ENCODE measurements at regions not wholly inside any gene's neighbourhood (a gene's known extent, or its start where the extent isn't known, plus 50 kb on each side); places are given as distances from the start of the nearest gene placed in this dataset.
"Not testable (repeated sequence)": the region's sequence is repeated elsewhere in the genome, so short reads cannot be mapped to it uniquely, and the experiment has no call there.

DNA sequence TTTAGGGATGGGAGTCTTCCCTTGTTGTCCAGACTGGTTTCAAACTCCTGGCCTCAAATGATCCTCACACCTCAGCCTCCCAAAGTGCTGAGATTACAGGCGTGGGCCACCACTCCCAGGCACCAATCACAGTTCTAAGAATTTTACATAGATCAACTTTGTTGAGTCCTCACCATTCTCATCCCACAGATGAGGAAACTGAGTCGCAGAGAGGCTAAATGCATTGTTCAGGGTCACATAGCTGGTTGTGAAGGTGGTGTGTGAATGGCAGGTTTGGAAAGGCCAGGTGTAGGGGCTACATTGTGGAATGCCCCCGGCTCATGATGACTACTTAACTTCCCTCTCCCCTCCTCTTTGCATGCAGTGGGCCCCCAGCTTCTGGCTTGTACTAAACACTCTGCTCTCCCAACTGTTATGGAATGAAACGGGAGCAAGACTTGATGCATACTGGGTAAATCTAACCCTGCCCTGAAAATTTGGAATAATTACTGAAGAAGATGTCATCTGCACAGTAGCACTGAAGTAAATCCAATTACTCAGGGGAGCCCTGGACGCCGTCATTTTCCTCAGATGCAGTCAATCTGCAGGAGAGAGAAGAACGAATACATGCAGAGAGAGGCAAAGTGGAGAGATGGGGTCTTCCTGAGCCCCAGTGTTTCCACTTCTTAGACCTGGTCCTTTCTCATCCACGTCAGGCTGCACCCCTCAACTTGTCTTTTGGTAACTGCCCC lies 102.3 kb upstream of the ZNF217 start:
- DNase-seq (ENCODE audit: low read depth in 2 of 2): no peak

DNA sequence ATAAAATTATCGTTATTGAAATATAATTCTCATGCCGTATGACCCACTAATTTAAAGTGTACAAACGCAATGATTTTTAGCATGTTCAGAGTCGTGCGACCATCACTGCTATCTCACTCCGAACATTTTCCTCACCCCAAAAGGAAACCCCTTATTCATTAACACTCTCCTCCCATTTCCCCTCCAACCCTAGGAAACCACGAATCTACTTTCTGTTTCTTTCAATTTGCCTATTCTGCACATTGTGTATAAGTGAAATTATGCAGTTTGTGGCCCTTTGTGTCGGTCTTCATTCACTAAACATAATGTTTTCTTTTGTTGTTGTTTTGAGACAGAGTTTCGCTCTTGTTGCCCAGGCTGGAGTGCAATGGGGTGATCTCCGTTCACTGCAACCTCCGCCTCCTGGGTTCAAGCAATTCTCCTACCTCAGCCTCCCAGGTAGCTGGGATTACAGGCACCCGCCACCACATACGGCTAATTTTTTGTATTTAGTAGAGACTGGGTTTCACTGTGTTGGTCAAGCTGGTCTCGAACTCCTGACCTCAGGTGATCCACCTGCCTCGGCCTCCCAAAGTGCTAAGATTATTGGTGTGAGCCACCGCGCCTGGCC lies 99.7 kb upstream of the ZNF217 start:
- DNase-seq (ENCODE audit: low read depth in 2 of 2): no peak

DNA sequence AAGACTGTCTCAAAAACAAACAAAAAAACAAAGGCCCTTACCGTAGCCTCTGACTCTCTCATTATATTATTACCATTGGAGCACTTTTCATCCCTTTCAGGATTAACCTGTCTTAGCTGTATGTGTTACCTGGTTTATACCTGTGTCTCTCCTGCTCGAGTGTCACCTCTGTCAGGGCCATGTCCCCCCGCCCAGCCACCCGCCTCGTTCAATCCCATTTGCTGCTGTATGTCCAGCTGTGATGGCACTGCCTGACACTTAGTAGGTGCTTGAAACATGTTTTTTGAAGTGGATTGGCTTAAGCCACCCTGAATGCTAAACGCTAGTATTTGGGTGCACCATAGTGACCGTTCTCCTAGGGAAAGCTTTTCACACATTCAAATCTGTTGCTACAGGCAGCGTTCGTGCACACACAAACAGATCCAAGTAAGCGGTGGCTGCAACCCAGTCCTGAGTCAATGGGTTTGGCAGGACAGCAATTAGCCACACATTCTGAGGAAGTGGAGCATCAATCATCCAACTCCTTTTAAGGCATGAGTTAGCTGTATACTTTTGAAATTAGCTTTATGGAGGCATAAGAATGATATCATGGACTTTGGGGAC lies 98.9 kb upstream of the ZNF217 start:
- no peak for DNase-seq (ENCODE audit: low read depth in 2 of 2)

DNA sequence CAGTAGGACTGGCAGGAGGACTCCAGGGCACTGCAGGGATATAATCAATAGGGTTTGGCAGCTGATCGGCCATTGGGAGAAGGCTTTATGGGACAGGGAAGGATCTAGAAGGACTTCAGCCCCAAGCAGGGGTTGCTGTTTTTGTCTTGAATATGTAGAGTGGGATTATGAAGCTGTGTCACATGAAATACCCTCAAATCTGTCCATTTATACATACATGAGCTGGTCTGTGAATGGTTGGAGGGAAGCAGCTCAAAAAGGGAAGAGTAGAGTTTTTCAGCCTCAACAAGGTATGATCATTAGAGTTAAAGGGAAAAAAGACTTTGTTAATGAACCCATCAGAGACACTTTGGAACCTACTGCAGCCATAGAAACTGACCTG lies 98.2 kb upstream of the ZNF217 start:
- DNase-seq (ENCODE audit: low read depth in 2 of 2): no peak

DNA sequence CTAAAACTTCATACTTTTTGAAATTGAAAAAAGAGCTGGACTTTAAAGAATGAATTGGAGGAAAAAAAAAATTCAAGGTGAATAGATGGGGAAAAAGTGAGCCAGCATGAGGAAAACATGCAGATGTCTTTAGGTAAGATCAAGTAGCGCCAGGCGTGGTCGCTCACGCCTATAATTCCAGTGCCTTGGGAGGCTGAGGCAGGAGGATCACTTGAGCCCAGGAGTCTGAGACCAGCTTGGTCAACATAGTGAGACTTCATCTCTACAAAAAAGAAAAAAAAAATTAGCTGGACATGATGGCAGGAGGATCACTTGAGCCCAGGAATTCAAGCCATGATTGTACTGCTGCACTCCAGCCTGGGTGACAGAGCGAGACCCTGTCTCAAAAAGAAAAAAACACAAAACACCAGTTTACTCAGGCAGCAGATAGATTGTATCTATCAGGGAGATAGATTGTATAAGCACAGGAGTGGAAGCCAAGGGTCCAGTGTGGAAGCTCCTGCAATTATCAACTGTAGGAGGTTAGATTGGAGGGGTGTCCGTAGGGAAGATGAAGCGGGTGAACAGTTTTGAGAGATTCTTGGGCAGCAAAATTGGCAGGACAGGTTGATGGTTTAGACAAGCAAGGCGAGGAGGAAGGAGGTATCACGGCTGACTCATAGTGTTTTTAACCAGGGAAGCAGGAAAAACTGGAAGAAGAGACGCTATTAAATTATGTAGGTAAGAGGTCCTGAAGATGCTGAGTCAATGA lies 97.6 kb upstream of the ZNF217 start:
- DNase-seq (ENCODE audit: low read depth in 2 of 2): no peak

DNA sequence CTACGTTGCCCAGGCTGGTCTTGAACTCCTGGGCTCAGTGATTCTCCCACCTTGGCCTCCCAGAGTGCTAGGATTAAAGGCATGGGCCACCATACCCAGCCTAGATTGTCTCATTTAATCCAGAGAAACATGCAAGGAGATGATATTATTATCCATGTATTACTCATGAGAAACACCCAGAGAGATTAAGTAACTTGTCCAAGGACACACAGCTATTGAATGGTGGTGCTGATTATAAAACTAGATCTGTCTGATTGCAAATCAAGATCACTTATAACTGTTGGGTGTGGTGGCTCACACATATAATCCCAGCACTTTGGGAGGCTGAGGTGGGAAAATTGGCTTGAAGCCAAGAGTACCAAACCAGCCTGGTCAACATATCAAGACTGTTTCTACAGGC lies 94.4 kb upstream of the ZNF217 start:
- DNase-seq (ENCODE audit: low read depth in 2 of 2): no peak

DNA sequence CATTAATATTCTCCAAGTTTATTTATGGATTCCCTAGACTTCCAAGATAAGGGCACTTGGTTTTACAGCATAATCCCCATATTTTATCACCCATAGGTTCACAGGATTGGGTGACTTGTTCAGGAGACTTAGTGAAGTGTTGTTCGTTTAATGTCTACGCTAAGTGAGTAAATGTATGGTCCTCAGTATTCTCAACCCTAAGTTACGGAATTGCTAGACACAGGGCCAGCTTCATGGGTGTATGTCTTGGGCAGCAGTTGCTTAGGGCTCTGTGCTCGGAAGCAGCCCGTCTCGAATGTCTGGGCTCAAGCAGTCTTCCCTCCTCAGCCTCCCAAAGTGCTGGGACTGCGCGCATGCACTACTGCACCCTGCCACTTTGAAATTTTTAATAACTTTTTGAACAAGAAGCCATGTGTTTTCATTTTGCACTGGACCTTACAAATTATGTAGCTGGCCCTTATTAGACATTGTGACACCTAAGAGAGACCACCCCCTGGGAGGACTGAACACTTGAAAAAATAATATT lies 91.5 kb upstream of the ZNF217 start:
- no peak for DNase-seq (ENCODE audit: low read depth in 2 of 2)

DNA sequence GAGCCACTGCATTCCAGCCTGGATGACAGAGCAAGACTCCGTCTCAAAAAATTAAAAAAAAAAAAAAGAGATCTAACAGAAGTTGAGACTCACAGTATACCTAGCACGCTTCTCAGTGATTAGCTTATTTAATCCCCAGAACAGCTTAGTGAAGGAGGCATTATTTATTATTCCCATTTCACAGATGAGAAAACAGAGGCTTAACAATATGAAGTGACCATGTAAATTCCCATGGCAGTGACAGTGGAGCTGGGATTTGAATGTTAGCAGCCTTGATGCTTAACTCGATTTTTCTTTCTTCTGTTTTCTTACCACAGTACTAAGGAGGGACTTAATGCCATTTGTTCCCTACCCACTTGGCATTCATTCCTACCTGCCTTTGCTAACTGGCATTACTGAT lies 89.9 kb upstream of the ZNF217 start:
- DNase-seq (ENCODE audit: low read depth in 2 of 2): no peak

DNA sequence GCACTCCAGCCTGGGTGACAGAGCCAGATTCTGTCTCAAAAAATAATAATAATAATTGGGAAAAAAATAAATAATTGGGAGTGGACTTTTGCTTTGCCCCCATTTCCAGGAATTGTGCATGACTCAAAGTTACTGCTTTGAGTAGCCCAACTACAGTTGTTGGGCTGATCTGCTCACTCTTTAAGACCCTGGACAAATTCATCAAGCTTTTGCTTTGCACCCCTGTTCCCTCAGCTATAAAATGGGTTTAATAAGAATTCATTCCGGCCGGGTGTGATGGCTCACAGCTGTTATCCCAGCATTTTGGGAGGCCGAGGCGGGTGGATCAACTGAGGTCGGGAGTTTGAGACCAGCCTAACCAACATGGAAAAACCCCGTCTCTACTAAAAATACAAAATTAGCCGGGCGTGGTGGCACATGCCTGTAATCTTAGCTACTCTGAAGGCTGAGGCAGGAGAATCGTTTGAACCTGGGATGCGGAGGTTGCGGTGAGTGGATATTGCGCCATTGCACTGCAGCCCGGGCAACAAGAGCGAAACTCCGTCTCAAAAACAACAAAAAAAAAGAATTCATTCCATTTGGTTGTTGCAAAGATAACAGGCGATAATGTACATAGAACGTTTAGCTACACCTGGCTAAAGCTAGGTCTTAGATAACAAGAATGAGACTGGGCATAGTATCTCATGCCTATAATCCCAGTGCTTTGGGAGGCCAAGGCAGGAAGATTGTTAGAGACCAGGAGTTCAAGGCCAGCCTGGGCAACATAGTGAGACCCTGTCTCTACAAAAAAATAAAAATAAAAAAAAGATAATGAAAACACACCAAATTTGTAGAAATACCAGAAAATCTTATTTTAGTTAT lies 87.9 kb upstream of the ZNF217 start:
- DNase-seq (ENCODE audit: low read depth in 2 of 2): no peak

DNA sequence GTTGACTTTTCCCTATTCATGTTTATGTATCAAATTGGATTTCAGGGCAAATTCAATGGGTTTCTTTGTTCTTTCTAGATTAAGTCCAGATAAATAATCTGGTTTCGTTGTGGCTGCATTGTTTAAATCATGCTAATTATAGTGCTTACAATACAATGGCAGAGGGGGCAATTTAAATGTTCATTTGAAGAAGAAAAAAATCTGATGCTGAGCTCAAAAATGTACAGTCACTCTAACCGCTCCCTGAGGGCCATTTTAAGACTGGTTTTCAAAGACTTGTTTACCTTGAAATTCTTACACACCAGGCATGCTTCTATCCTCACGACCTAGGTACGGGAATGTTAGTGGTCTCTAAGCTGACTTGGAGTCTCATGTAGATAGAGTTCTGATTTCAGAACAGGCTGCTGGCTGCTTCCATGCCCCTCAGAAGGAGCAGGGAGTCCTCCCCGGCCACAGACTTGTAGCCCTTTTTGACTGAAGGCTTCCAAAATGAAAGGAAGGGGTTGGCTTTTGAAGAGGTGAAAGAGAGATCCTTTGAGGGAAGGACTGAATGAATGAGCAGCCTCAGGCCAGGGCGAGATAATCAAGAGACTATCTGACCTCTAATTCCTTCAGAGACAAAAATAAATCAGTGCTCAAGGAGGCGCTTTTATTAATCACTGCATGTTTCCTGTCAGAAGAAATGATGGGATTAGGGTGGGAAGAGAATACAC lies 86.1 kb upstream of the ZNF217 start:
- no peak for DNase-seq (ENCODE audit: low read depth in 2 of 2)

DNA sequence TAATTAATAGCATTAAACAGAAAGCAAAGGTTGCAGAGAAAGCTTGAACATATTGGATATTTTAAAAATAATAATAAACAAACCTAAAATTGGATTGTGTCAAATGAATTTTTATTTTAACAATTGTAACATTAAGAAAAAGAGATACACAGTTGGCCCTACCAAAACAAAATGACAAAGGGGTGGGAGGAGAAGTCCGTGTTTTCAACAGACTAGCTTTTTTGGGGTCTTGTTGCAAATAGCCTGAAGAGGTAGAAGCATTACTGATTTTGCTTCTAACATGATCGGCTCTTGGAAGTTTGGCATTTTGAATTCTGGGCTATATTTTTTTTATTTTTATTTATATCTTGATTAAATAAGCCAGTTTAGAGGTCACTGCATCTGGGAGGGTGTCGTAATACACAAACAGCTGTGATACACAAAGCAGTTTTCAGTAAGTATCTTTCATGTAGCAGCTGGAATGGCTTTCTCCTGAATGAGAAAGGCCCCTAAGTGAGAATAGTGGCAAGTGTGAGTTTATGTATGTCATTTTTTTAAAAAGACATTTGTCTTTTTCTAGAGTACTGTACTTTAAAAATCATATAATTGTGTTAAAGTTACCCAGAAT lies 85.5 kb upstream of the ZNF217 start:
- DNase-seq (ENCODE audit: low read depth in 2 of 2): no peak

DNA sequence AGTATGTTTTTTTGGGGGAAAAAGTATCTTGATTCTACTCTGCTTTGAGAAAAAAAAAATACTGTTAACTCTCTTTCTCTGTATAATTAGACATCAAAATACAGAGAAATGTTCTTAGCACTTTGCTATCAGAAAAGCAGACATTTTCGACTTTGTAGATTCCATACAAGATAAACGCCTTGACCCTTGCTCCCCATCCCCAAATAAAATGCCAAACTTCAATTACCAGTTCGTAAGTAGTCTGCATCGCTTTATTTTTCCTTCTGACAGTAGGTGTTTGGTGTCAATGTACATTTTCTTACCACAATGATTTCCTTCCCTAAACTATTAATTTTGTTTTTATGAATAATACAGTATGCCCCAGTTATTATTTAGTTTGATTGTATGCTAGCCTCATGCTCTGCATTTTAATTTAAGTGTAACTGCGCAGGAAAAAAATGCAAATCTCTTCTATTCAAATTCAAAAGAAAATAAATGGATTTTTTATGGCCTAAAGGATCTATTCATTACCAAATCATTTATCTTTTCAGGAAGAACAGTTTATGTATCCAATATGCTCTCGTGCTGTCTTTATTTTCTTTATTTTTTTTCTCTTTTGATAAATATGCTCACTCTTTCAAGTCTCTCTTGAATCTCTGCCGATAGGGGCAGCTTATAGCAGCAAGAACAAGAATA lies 84.8 kb upstream of the ZNF217 start:
- DNase-seq (ENCODE audit: low read depth in 2 of 2): no peak

DNA sequence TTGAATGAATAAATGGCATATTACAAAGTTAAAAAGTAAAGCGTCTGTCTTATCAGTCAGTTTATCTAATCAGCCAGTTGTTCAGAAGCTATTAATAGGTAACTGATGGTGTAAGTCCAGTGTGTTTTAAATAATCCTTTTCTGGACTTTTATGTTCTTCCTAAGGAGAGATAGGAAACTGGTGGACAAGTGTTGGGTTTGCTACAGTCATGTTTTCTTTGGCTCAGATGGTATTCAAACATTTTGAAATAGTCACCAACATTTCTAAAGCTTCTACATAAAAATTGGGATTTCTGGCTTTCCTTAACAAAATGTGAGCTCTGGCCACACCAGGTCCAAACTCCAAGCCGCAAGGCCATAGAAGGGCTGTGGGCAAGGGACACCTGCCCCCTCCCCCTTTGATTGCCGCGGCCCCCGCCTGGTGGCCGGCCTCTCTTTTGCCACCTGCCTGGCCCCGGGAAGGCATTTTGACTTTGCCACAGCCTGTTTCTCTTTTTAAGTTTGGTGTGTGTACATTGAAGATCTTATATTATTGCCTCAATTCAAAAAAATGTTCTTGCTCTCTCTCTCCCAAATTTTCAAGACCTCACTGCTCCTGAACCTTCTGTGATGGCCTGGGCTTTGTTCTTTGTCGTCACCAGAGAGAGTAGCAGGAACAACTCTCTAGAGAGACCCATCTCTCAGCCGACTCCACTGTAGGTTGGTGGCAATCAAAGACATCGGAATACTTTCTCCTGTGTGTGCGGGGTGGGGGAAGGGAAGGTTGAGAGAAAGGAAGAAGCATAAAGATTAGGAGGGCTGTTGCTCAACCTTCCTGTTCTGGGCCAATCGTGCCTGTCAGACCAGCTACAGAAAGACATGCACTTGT lies 84.0 kb upstream of the ZNF217 start:
- no peak for DNase-seq (ENCODE audit: low read depth in 2 of 2)

DNA sequence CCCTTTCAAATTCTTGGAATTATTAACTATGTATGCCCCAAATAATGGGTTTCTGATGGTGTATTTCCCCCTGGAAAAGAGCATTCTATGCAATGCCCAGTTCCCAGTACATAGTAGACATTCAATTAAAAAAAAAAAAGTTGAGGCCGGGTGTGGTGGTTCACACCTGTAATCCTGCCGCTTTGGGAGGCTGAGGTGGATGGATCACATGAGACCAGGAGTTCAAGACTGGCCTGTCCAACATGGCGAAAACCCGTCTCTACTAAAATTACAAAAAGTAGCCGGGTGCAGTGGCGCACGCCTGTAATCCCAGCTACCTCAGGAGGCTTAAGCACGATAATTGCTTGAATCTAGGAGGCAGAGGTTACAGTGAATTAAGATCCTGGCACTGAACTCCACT lies 83.3 kb upstream of the ZNF217 start:
- no peak for DNase-seq (ENCODE audit: low read depth in 2 of 2)

DNA sequence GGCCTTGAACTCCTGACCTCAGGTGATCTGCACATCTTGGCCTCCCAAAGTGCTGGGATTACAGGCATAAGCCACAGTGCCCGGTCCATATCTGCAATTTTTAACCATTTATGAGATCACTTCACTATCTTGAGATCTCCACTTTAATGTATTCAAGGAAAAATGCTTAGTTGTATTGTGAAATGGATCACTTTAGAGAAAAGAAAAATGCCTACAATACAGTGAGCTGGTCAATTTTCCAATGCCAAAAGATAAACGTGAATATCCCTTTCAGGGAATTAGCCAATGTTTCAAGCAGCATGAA lies 82.8 kb upstream of the ZNF217 start:
- no peak for DNase-seq (ENCODE audit: low read depth in 2 of 2)

DNA sequence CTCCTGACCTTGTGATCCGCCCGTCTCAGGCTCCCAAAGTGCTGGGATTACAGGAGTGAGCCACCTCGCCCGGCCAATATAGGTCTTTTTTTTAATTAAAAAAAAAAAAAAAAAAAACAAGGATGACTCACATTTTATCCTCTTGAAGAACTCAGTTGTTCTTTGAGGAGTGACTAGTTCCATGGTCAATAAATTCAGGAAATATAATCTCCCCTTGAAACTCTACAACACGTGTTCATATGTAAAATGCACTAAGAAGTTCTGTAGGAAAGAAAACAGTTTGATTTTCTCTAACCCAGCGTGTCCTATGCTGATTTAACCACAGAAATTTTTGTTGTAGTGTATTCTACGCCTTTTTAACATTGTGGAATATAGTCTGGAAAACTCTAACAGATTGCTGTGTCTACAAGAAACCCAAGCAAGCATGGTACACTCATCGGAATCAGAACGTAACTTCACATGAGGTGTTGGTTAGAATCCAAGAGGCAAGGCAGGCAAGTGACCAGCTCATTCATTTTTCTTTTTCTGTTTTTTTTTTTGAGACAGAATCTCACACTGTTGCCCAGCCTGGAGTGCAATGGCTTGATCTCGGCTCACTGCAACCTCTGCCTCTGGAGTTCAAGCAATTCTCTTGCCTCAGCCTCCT lies 79.0 kb upstream of the ZNF217 start:
- no peak for DNase-seq (ENCODE audit: low read depth in 2 of 2)

DNA sequence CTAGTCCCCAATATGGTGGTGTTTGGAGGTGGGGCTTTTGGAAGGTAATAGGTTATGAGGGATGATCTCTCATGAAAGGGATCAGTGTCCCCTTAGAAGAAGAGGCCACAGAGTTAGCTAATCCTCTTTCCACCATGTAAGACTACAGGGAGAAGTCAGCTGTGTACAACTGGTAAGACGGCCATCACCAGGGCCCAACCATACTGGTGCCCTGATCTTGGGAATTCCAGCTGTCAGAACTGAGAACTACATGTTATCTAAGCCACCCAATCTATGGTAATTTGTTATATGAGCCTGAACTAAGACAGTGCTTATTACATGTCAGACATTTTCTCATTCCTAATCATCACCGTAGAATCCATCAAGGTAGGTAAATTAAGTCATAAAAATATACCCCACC lies 77.7 kb upstream of the ZNF217 start:
- DNase-seq (ENCODE audit: low read depth in 2 of 2): no peak

DNA sequence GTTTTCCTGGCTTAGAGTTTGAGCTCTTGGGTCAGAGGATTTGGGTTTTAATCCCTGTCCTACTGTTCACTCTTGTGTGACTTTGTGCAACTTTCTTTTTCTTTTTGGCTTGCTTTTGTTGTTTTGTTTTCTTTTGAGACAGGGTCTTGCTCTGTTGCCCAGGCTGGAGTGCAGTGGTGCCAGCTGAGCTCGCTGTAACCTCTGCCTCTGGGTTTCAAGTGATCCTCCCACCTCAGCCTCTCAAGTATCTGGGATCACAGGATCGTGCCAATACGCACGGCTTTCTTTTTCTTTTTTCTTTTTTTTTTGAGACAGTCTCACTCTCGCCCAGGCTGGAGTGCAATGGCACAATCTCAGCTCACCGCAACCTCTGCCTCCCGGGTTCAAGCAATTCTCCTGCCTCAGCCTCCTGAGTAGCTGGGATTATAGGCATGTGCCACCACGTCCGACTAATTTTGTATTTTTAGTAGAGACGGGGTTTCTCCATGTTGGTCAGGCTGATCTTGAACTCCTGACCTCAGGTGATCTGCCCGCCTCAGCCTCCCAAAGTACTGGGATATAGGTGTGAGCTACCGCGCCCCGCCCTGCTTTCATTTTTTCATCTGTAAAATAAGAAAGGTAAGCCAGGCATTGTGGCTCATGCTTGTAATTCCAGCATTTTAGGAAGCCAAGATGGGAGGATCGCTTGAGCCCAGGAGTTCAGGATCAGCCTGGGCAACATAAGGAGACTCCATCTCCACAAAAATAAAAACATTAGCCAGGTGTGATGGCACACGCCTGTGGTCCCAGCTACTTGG lies 76.1 kb upstream of the ZNF217 start:
- DNase-seq (ENCODE audit: low read depth in 2 of 2): not testable (repeated sequence)
